Ascending aorta (tissue), 2 donors: ENCODE measurements at regions not wholly inside any gene's neighbourhood (a gene's known extent, or its start where the extent isn't known, plus 50 kb on each side); places are given as distances from the start of the nearest gene placed in this dataset.

Experiments used
- DNase-seq, 2 donors: peaks; one replicate each; pipeline ENCODE4 v3.0.0-alpha.2; 2019; ENCODE audit warnings: low spot score in 2 of 2
- H3K27ac ChIP-seq, 2 donors: fragments of 200-600 bp; sonication (generic); one replicate each; pipeline ENCODE4 v1.5.1; 2016 to 2017; ENCODE audit warnings: mild to moderate bottlenecking in 1 of 2
- H3K27me3 ChIP-seq: fragments of 200-600 bp; sonication (generic); one replicate; pipeline ENCODE4 v1.5.1; 2017
- H3K36me3 ChIP-seq, 2 donors: fragments of 200-600 bp; sonication (generic); one replicate each; pipeline ENCODE4 v1.5.1; 2016
- H3K4me1 ChIP-seq, 2 donors: fragments of 200-600 bp; sonication (generic); one replicate each; pipeline ENCODE4 v1.5.1; 2016 to 2017; ENCODE audit warnings: mild to moderate bottlenecking in 1 of 2
- H3K4me3 ChIP-seq, 2 donors: fragments of 200-600 bp; sonication (generic); one replicate each; pipeline ENCODE4 v1.5.1; 2016 to 2017; ENCODE audit warnings: mild to moderate bottlenecking in 1 of 2
- H3K9me3 ChIP-seq, 2 donors: fragments of 200-600 bp; sonication (generic); one replicate each; pipeline ENCODE4 v1.5.1; 2016
- CTCF ChIP-seq, 3 experiments: fragments of 200-600 bp in 2 of 3; fragments of 450-650 bp in 1 of 3; sonication (generic) in 2 of 3; IDR thresholded peaks; one replicate each; pipeline ENCODE4 v1.5.1; 2016 to 2019; ENCODE audit warnings: antibody characterized with exemption in 3 of 3, mild to moderate bottlenecking in 1 of 3, moderate library complexity in 1 of 3
- intact Hi-C: fragments of 100-400 bp; cut with DNase I; formaldehyde crosslinking; loops from one replicate; pipeline ENCODE4 v1.15.1; 2023

DNA sequence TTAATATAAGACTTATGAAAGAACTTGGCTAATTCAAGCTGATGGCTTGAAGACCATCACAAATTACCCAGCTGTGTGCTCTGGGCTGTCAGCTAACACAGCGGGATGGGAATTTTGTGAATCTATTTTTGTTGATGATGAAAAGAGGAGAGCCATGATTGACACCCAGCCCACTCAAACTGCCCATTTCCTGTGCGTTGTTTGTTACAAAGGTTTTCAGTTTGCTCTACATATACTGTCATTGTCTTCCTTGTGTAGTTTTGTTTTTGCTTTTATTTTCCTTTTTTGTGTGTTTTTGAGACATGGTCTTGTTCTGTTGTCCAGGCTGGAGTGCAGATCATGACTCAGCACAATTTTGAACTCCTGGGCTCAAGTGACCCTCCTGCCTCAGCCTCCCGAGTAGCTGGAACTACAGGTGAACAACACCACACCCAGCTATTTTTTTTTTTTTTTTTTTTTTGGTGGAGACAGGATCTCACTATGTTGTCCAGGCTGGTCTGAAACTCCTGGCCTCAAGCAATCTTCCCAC lies 400.3 kb downstream of the ICE1 start:
- H3K27me3 ChIP-seq, result no peaks in the 10 kb centered on the region
- intact Hi-C loops, result no loop called here
- H3K4me3 ChIP-seq, result no peak overlapping the region
- no peaks in the 10 kb centered on the region for H3K4me1 ChIP-seq
- no peaks in the 10 kb centered on the region for H3K36me3 ChIP-seq
- no peaks in the 10 kb centered on the region for H3K9me3 ChIP-seq
- DNase-seq, result no peak
- TF ChIP-seq CTCF (IDR thresholded peaks at IDR 0.05), result no peak
- H3K27ac ChIP-seq, result no peak overlapping the region

- Histone ChIP-seq H3K27me3 (no peaks in the 10 kb centered on the region), H3K9me3 (no peaks in the 10 kb centered on the region), H3K4me1 (no peaks in the 10 kb centered on the region), H3K4me3 (no peak overlapping the region), H3K27ac (no peak overlapping the region), H3K36me3 (no peaks in the 10 kb centered on the region)
- no peak for TF ChIP-seq CTCF (IDR thresholded peaks at IDR 0.05)
- no peak for DNase-seq
- intact Hi-C loops, result no loop called here
Measured at GRCh38 chr5:5816960-5817359, 394.5 kb downstream of the ICE1 start.

GRCh38 chr5:5813441-5813840 lies 391.0 kb downstream of the ICE1 start:
- Histone ChIP-seq H3K27ac (no peak overlapping the region), H3K4me3 (no peak overlapping the region), H3K9me3 (no peaks in the 10 kb centered on the region), H3K36me3 (no peaks in the 10 kb centered on the region), H3K27me3 (no peaks in the 10 kb centered on the region), H3K4me1 (no peaks in the 10 kb centered on the region)
- intact Hi-C loops, result no loop called here
- no peak for DNase-seq
- TF ChIP-seq CTCF (IDR thresholded peaks at IDR 0.05), result no peak

GRCh38 chr5:5810461-5810860 lies 388.0 kb downstream of the ICE1 start:
- Histone ChIP-seq H3K4me1 (no peaks in the 10 kb centered on the region), H3K27me3 (no peaks in the 10 kb centered on the region), H3K36me3 (no peaks in the 10 kb centered on the region), H3K27ac (no peak overlapping the region), H3K4me3 (no peak overlapping the region), H3K9me3 (no peaks in the 10 kb centered on the region)
- intact Hi-C loops, result no loop called here
- no peak for DNase-seq
- no peak for TF ChIP-seq CTCF (IDR thresholded peaks at IDR 0.05)

GRCh38 chr5:5805916-5806315 lies 383.4 kb downstream of the ICE1 start:
- no peaks in the 10 kb centered on the region for H3K27me3 ChIP-seq
- DNase-seq, result no peak
- intact Hi-C loops, result no loop called here
- H3K36me3 ChIP-seq, result no peaks in the 10 kb centered on the region
- H3K4me1 ChIP-seq, result no peaks in the 10 kb centered on the region
- no peaks in the 10 kb centered on the region for H3K9me3 ChIP-seq
- TF ChIP-seq CTCF (IDR thresholded peaks at IDR 0.05), result no peak
- H3K27ac ChIP-seq, result no peak overlapping the region
- H3K4me3 ChIP-seq, result no peak overlapping the region
